ENCODE measurements at regions not wholly inside any gene's neighbourhood (a gene's known extent, or its start where the extent isn't known, plus 50 kb on each side); places are given as distances from the start of the nearest gene placed in this dataset.
"Not testable (repeated sequence)": the region's sequence is repeated elsewhere in the genome, so short reads cannot be mapped to it uniquely, and the experiment has no call there.

DNA sequence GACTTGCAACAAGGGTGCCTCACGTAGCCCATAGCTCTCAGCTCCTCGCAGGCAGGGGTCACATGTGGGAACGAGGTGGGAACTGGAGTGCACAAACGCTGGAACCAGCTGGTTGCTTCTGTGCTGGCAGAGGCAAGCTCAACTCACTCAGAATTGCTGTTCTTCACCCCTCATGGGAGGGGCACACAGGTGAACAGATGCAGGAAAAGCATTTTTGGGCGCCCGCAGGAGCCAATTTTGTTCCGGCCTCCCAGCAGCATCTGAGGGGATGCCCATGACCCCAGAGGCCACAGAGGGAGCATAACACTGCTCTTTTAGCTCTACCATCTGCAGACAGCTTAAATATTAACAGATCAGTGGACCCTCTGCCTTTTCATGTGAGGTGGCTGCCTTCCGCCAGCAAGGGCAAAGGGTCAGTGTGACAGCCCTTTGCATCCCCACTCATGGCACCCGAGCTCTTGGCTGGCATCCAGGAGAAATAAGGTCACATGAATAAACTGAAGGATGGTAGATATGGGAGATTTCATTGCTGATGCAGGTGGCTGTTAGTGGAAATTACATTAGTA is 196.2 kb downstream of the SLCO4C1 start:
- Histone ChIP-seq H3K9me2 (no peaks in the 10 kb centered on the region), H3K4me2 (no peak overlapping the region), H3K9me3 (no peaks in the 10 kb centered on the region), H3K36me3 (replicated peaks in 1 of 2; ENCODE audit: control insufficient read depth in 1 of 2, insufficient read depth in 2 of 2, low read length in 1 of 2) (no peaks in the 10 kb centered on the region), H3K79me2 (ENCODE audit: insufficient read depth) (no peaks in the 10 kb centered on the region), H3K27ac (ENCODE audit: low read depth in 2 of 2, low read length in 1 of 2) (no peak overlapping the region), H3F3A (replicated peaks; ENCODE audit: insufficient read depth) (no peaks in the 10 kb centered on the region), H3K4me1 (ENCODE audit: control insufficient read depth in 1 of 2, insufficient read depth in 2 of 2, low read depth in 1 of 2, low read length in 1 of 2) (no peaks in the 10 kb centered on the region), H3K9ac (no peak overlapping the region), H2AFZ (ENCODE audit: low read depth) (no peak overlapping the region), H3K27me3 (ENCODE audit: insufficient read depth) (no peaks in the 10 kb centered on the region), H3K4me3 (ENCODE audit: low read depth in 2 of 2, low read length in 1 of 2) (no peak overlapping the region), H4K20me1 (ENCODE audit: insufficient read depth) (no peaks in the 10 kb centered on the region)
- ChIA-PET CTCF (no interaction called here), POLR2A (no interaction called here)
- 49% methylated on average over 8 of the region's 9 CpGs for WGBS (ENCODE audit: low lambda C conversion rate)
- TF ChIP-seq RXRA (IDR thresholded peaks at IDR 0.05; ENCODE audit: borderline replicate concordance, low read depth): no peak
- TF ChIP-seq, protein P1, sequence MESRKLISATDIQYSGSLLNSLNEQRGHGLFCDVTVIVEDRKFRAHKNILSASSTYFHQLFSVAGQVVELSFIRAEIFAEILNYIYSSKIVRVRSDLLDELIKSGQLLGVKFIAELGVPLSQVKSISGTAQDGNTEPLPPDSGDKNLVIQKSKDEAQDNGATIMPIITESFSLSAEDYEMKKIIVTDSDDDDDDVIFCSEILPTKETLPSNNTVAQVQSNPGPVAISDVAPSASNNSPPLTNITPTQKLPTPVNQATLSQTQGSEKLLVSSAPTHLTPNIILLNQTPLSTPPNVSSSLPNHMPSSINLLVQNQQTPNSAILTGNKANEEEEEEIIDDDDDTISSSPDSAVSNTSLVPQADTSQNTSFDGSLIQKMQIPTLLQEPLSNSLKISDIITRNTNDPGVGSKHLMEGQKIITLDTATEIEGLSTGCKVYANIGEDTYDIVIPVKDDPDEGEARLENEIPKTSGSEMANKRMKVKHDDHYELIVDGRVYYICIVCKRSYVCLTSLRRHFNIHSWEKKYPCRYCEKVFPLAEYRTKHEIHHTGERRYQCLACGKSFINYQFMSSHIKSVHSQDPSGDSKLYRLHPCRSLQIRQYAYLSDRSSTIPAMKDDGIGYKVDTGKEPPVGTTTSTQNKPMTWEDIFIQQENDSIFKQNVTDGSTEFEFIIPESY (IDR thresholded peaks at IDR 0.05; ENCODE audit: borderline replicate concordance, low read depth): no peak
- TF ChIP-seq MEF2A (IDR thresholded peaks at IDR 0.05; ENCODE audit: borderline replicate concordance, low read depth): no peak
- no peak for TF ChIP-seq JUND (IDR thresholded peaks at IDR 0.05)
- DNase-seq: no peak

DNA sequence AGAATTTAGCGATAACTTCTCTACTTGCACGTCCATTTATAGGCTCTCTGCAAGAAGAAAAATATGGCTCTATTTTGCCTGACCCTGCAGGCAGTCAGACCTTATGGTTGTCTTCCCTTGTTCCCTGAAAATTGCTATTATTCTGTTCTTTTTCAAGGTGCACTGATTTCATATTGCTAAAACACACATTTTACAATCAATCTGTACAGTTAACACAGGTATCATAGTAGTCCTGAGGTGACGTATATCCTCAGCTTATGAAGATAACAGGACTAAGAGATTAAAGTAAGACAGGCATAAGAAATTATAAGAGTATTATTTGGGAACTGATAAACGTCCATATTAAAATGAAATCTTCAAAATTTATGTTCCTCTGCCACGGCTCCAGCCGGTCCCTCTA is 197.0 kb downstream of the SLCO4C1 start:
- CTCF ChIA-PET; H3K9me2 ChIP-seq; H3K36me3 ChIP-seq (replicated peaks in 1 of 2; ENCODE audit: control insufficient read depth in 1 of 2, insufficient read depth in 2 of 2, low read length in 1 of 2); DNase-seq; H3K9ac ChIP-seq; H3K79me2 ChIP-seq (ENCODE audit: insufficient read depth); H3K4me3 ChIP-seq (ENCODE audit: low read depth in 2 of 2, low read length in 1 of 2); H3K4me1 ChIP-seq (ENCODE audit: control insufficient read depth in 1 of 2, insufficient read depth in 2 of 2, low read depth in 1 of 2, low read length in 1 of 2); H3K27me3 ChIP-seq (ENCODE audit: insufficient read depth); POLR2A ChIA-PET; H3K4me2 ChIP-seq; H3K9me3 ChIP-seq; H4K20me1 ChIP-seq (ENCODE audit: insufficient read depth); H3F3A ChIP-seq (replicated peaks; ENCODE audit: insufficient read depth); H3K27ac ChIP-seq (ENCODE audit: low read depth in 2 of 2, low read length in 1 of 2); H2AFZ ChIP-seq (ENCODE audit: low read depth): not testable (repeated sequence)
- 54% methylated on average over 6 of the region's 6 CpGs for WGBS (ENCODE audit: low lambda C conversion rate)

DNA sequence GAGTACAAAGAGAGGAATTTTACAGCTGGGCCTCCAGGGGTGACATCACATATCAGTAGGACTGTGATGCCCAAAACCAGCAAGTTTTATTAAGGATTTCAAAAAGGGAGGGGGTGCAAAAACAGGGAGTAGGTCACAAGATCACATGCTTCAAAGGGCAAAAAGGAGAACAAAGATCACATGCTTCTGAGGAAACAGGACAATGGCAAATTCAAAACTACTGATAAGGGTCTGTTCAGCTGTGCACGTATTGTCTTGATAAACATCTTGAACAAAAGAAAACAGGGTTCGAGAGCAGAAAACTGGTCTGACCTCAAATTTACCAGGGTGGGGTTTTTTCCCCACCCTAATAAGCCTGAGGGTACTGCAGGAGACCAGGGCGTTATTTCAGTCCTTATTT is 197.5 kb downstream of the SLCO4C1 start:
- H3K4me2 ChIP-seq; CTCF ChIA-PET; H3K9me2 ChIP-seq; H4K20me1 ChIP-seq (ENCODE audit: insufficient read depth); H3K27me3 ChIP-seq (ENCODE audit: insufficient read depth); H3K27ac ChIP-seq (ENCODE audit: low read depth in 2 of 2, low read length in 1 of 2); H3K4me3 ChIP-seq (ENCODE audit: low read depth in 2 of 2, low read length in 1 of 2); H2AFZ ChIP-seq (ENCODE audit: low read depth); H3K9ac ChIP-seq; H3F3A ChIP-seq (replicated peaks; ENCODE audit: insufficient read depth); H3K79me2 ChIP-seq (ENCODE audit: insufficient read depth); DNase-seq; H3K4me1 ChIP-seq (ENCODE audit: control insufficient read depth in 1 of 2, insufficient read depth in 2 of 2, low read depth in 1 of 2, low read length in 1 of 2); H3K36me3 ChIP-seq (replicated peaks in 1 of 2; ENCODE audit: control insufficient read depth in 1 of 2, insufficient read depth in 2 of 2, low read length in 1 of 2); POLR2A ChIA-PET; H3K9me3 ChIP-seq: not testable (repeated sequence)
- WGBS (ENCODE audit: low lambda C conversion rate): 40% methylated on average over 3 of the region's 3 CpGs

DNA sequence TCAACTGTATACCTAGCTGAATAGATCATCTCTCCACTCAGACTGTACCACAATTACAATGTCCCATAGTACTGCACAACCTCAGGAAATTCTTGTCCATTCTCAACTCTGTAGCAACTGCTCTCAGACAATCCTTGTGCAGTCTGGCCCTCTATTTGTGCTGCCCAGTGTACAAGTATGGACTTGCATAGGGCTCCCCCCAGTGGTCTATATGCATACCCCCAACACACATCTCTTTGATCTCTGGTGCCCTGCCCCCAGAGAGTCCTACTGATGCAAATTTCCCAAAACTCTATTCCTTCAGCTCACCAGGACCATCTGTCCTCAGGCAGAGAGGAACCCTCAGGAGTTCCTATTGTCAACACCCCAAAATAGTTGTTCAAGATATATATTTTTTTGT is 205.3 kb downstream of the SLCO4C1 start:
- Histone ChIP-seq H3K36me3 (replicated peaks in 1 of 2; ENCODE audit: control insufficient read depth in 1 of 2, insufficient read depth in 2 of 2, low read length in 1 of 2) (no peaks in the 10 kb centered on the region), H3K4me3 (ENCODE audit: low read depth in 2 of 2, low read length in 1 of 2) (no peak overlapping the region), H3K9me2 (no peaks in the 10 kb centered on the region), H3K79me2 (ENCODE audit: insufficient read depth) (no peaks in the 10 kb centered on the region), H3K4me1 (ENCODE audit: control insufficient read depth in 1 of 2, insufficient read depth in 2 of 2, low read depth in 1 of 2, low read length in 1 of 2) (no peaks in the 10 kb centered on the region; a peak in 1 of 4 replicates), H3K27ac (ENCODE audit: low read depth in 2 of 2, low read length in 1 of 2) (no peak overlapping the region), H4K20me1 (ENCODE audit: insufficient read depth) (no peaks in the 10 kb centered on the region), H3K4me2 (no peak overlapping the region), H3K9me3 (no peaks in the 10 kb centered on the region), H3F3A (replicated peaks; ENCODE audit: insufficient read depth) (no peaks in the 10 kb centered on the region), H2AFZ (ENCODE audit: low read depth) (no peak overlapping the region), H3K27me3 (ENCODE audit: insufficient read depth) (no peaks in the 10 kb centered on the region), H3K9ac (no peak overlapping the region)
- CTCF ChIA-PET: interaction anchor here (0.6 to 3.9 kb wide), 18 partner anchors 9 to 289 kb away, joined by 3 to 29 read pairs (median 4); no protein-coding TSS in a partner anchor
- peak; percentile 43 for DNase-seq
- POLR2A ChIA-PET: no interaction called here
- TF ChIP-seq, protein P2, sequence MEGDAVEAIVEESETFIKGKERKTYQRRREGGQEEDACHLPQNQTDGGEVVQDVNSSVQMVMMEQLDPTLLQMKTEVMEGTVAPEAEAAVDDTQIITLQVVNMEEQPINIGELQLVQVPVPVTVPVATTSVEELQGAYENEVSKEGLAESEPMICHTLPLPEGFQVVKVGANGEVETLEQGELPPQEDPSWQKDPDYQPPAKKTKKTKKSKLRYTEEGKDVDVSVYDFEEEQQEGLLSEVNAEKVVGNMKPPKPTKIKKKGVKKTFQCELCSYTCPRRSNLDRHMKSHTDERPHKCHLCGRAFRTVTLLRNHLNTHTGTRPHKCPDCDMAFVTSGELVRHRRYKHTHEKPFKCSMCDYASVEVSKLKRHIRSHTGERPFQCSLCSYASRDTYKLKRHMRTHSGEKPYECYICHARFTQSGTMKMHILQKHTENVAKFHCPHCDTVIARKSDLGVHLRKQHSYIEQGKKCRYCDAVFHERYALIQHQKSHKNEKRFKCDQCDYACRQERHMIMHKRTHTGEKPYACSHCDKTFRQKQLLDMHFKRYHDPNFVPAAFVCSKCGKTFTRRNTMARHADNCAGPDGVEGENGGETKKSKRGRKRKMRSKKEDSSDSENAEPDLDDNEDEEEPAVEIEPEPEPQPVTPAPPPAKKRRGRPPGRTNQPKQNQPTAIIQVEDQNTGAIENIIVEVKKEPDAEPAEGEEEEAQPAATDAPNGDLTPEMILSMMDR (IDR thresholded peaks at IDR 0.05): peak; percentile 49
- TF ChIP-seq, protein P3, sequence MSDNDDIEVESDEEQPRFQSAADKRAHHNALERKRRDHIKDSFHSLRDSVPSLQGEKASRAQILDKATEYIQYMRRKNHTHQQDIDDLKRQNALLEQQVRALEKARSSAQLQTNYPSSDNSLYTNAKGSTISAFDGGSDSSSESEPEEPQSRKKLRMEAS (IDR thresholded peaks at IDR 0.05; ENCODE audit: low read depth): no peak
- no peak for TF ChIP-seq RCOR1 (IDR thresholded peaks at IDR 0.05; ENCODE audit: low read length)
- TF ChIP-seq, protein P4, sequence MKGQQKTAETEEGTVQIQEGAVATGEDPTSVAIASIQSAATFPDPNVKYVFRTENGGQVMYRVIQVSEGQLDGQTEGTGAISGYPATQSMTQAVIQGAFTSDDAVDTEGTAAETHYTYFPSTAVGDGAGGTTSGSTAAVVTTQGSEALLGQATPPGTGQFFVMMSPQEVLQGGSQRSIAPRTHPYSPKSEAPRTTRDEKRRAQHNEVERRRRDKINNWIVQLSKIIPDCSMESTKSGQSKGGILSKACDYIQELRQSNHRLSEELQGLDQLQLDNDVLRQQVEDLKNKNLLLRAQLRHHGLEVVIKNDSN (IDR thresholded peaks at IDR 0.05; ENCODE audit: borderline replicate concordance, low read depth): no peak
- TF ChIP-seq NFIC (IDR thresholded peaks at IDR 0.05; ENCODE audit: borderline replicate concordance): no peak
- TF ChIP-seq TAF1 (IDR thresholded peaks at IDR 0.05; ENCODE audit: borderline replicate concordance, low read depth, low read length): no peak
- no peak for TF ChIP-seq RXRA (IDR thresholded peaks at IDR 0.05; ENCODE audit: borderline replicate concordance, low read depth)
- TF ChIP-seq NRF1 (IDR thresholded peaks at IDR 0.05; ENCODE audit: low read depth, low read length): no peak
- no peak for TF ChIP-seq FOXJ3 (CRISPR knock-in tag; IDR thresholded peaks at IDR 0.05)
- TF ChIP-seq FOXM1 (IDR thresholded peaks at IDR 0.05; ENCODE audit: low read depth): no peak

Measured in SK-N-SH (cell line).